BJ (cell line): ENCODE measurements at regions not wholly inside any gene's neighbourhood (a gene's known extent, or its start where the extent isn't known, plus 50 kb on each side); places are given as distances from the start of the nearest gene placed in this dataset.

ENCODE experiments used
- CTCF ChIA-PET: fragments of 350-600 bp; formaldehyde crosslinking; extraction: SDS; loops from one replicate; lab custom pipeline; 2021; ENCODE audit warnings: antibody characterized with exemption, inconsistent platforms; lab: Yijun Ruan, JAX
- POLR2A ChIA-PET: fragments of 300-600 bp; sonication (Branson Sonifier 250); formaldehyde crosslinking; extraction: SDS; loops from one replicate; lab custom pipeline; 2021; ENCODE audit warnings: antibody characterized with exemption; lab: Charles Lee
- DNase-seq: peaks from one replicate; pipeline ENCODE4 v3.0.0-alpha.2; 2011; ENCODE audit warnings: low read depth
- H3K27me3 ChIP-seq: 2 replicates; pipeline ENCODE4 v1.6.0; 2011; ENCODE audit warnings: low read length; ENCODE audit not compliant: control insufficient read depth, insufficient read depth
- H3K36me3 ChIP-seq: 2 replicates; pipeline ENCODE4 v1.5.1; 2011; ENCODE audit warnings: low read length; ENCODE audit not compliant: control insufficient read depth, insufficient read depth
- H3K4me3 ChIP-seq: 2 replicates; pipeline ENCODE4 v1.5.1; 2011; ENCODE audit warnings: low read depth, mild to moderate bottlenecking, control low read depth, low read length
- TF ChIP-seq, protein P1 (sequence below): IDR thresholded peaks from 2 replicates; pipeline ENCODE4 v1.5.1; 2011; ENCODE audit warnings: low read depth, mild to moderate bottlenecking, control low read depth, inconsistent platforms, low read length, moderate library complexity; ENCODE audit not compliant: insufficient read depth

DNA sequence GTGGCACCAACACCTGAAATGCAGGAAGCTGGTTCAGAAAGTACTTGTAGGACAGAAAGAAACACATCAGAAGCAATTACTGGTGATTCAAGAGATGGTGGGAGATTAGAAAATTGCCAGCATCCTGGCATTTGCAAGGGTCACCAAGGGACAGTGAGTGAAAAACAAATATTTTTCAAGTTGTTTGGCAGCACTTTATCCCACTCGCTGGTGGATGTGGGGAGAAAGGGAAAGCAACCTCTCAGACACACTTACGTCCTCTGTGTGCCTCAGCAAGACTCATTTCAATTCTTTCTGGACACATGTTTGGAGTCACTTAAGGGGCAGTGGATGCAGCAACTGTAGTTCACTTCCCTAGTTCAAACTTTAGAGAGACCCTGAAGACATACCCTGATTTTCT, 440.4 kb upstream of the GHITM start:
- CTCF ChIA-PET, result interaction anchor here (0.6 to 1.3 kb wide), 3 partner anchors 14 to 24 kb away, joined by 3 to 4 read pairs (median 3); no protein-coding TSS in a partner anchor
- POLR2A ChIA-PET, result no interaction called here
- TF ChIP-seq, protein P1, sequence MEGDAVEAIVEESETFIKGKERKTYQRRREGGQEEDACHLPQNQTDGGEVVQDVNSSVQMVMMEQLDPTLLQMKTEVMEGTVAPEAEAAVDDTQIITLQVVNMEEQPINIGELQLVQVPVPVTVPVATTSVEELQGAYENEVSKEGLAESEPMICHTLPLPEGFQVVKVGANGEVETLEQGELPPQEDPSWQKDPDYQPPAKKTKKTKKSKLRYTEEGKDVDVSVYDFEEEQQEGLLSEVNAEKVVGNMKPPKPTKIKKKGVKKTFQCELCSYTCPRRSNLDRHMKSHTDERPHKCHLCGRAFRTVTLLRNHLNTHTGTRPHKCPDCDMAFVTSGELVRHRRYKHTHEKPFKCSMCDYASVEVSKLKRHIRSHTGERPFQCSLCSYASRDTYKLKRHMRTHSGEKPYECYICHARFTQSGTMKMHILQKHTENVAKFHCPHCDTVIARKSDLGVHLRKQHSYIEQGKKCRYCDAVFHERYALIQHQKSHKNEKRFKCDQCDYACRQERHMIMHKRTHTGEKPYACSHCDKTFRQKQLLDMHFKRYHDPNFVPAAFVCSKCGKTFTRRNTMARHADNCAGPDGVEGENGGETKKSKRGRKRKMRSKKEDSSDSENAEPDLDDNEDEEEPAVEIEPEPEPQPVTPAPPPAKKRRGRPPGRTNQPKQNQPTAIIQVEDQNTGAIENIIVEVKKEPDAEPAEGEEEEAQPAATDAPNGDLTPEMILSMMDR, result no peak
- no peaks in the 10 kb centered on the region for H3K36me3 ChIP-seq
- no peak for DNase-seq
- no peak overlapping the region for H3K4me3 ChIP-seq
- no peaks in the 10 kb centered on the region for H3K27me3 ChIP-seq

DNA sequence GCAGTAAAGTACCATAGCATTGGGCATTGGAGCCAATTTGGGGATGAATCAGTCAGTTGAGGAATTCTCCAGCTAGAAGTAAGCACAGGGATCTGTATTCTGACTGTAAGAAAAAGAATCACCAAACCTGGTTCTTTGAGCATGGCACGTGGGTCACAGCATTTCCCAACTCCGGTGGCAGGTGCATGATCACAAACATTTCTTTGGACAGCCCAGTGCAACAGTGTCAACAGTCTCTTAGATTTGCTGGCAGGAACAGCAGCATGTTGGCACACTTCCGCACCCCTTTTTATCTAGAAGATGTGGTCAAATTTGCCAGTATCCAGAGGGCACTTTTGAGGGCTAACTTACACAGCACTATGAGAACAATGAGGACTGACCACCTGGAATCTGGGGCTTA, 437.5 kb upstream of the GHITM start:
- H3K4me3 ChIP-seq, result no peak overlapping the region
- no peaks in the 10 kb centered on the region for H3K27me3 ChIP-seq
- no peak for DNase-seq
- ChIA-PET POLR2A (no interaction called here), CTCF (no interaction called here)
- TF ChIP-seq, protein P1, result no peak
- H3K36me3 ChIP-seq, result no peaks in the 10 kb centered on the region

DNA sequence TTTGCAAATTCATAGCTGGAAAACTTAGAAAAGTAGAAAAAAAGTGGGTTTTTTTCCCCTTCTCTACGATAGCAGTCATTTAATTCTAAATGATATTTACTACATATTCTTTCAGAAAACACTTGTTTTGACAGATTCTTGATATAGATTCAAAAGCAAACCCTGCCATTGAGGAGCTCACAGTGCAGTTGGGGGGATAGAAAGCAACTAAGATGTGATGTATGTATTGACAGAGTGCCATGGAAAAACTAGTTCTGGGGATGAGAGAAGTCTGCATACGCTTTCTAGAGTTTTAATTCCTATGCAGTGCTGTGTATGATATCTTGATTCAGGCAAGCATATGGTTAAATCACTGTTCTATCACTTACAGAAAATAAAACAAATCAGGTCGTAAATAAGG, 436.6 kb upstream of the GHITM start:
- no peak for DNase-seq
- no peak overlapping the region for H3K4me3 ChIP-seq

DNA sequence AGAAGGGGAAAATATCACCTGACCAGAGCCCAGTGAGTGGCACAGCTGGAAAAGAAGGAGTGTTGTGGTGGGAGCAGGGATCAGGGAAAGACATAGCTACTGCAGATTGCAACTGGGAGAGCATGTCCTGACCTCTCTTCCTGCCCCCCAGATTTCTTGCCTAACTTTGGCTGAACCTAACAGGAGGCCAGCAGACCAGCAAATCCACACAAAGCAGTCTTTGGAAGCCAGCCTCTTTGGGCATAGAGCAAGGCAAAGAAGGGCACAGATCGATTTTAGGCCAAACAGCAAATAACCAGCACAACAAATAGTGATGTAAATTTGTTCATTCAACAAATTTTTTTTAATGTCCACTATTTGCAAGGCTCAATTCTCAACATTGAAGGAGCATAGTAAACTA, 433.2 kb upstream of the GHITM start:
- Histone ChIP-seq H3K4me3 (no peak overlapping the region), H3K27me3 (no peaks in the 10 kb centered on the region), H3K36me3 (no peaks in the 10 kb centered on the region)
- no peak for DNase-seq
- ChIA-PET POLR2A (no interaction called here), CTCF (no interaction called here)
- TF ChIP-seq, protein P1, result no peak

More for the DNA sequence above, 436.6 kb upstream of the GHITM start:
- ChIA-PET CTCF (no interaction called here), POLR2A (no interaction called here)
- TF ChIP-seq, protein P1, result no peak
- Histone ChIP-seq H3K36me3 (no peaks in the 10 kb centered on the region), H3K27me3 (no peaks in the 10 kb centered on the region)

DNA sequence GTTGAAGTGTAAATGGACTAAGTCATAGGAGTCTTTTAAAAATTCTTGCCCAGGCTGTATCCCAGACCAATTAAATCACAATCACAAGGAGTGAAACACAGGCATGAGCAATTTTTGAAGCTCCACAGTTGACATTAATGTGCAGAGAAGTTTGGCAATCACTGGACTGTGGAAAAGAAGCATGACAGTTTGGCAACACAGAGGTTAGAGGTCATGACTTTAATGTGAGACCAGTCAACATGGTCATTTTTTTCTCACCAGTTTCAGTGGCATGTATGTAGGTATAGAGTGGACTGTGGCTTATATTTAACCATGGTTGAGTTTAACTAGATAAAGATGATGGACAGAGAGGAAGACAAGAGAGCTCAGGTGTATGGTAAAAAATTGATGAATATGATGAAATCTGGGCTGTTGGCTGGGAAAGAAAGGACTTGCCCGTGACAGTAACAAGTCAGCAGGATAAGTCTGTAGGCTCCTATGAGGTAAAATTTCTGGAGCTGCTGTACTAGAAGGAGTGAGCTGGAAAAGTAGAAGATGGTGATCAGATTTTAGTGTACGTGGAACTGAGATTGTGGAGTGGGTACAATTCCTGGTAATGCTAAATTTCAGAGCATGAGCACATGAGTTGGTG, 432.2 kb upstream of the GHITM start:
- no peak for DNase-seq
- POLR2A ChIA-PET, result no interaction called here
- CTCF ChIA-PET, result no interaction called here
- no peak overlapping the region for H3K4me3 ChIP-seq
- TF ChIP-seq, protein P1, result no peak
- no peaks in the 10 kb centered on the region for H3K36me3 ChIP-seq
- H3K27me3 ChIP-seq, result no peaks in the 10 kb centered on the region
